ENCODE measurements at regions not wholly inside any gene's neighbourhood (a gene's known extent, or its start where the extent isn't known, plus 50 kb on each side); places are given as distances from the start of the nearest gene placed in this dataset.

DNA sequence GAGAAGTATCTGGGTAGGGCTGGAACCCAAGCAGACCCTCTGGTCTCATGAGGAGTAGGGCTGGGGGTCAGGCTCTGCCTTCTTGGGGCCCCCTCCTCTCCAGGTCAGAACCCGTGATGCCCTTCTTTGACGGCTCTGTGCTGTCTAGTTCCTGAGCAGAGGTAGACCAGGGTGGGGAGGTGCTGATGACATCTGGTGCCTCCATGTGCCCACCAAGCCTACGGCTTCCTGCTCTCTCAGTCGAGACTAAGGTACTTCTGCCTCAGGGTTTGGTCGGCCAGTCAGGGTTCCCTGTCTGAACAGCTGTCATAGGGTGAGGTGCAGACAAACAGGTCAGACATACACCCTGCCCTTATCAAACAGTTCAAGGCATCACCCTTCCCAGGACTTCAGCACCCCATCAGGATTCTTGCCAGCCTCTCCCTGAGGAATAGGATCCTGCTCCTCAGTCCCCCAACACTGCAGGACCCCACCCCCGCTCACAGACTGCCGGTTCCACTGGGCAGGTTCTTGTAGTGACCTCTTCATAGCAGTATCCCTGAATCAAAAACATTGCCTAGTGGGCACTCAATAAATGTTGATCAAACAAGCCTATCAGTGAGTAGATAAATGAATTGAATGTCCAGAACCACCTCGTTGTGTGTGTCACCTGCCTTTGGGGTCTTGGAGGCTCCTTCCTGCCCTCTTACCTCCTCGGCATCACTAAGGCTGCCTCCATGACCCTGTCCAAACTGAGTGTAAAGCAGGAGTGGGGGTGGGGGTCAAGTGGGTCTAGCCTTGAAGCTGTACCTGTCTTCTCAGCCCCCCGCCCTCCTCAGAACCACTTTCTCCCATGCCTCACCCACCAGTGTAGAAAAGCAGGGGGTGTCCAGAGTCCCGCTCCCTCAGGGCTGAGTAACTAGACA is 158.2 kb downstream of the BUD13 start:
- no peak overlapping the region for H3K4me3 ChIP-seq (ENCODE audit: control insufficient read depth, low read depth, low read length)
- TF ChIP-seq, protein P1, sequence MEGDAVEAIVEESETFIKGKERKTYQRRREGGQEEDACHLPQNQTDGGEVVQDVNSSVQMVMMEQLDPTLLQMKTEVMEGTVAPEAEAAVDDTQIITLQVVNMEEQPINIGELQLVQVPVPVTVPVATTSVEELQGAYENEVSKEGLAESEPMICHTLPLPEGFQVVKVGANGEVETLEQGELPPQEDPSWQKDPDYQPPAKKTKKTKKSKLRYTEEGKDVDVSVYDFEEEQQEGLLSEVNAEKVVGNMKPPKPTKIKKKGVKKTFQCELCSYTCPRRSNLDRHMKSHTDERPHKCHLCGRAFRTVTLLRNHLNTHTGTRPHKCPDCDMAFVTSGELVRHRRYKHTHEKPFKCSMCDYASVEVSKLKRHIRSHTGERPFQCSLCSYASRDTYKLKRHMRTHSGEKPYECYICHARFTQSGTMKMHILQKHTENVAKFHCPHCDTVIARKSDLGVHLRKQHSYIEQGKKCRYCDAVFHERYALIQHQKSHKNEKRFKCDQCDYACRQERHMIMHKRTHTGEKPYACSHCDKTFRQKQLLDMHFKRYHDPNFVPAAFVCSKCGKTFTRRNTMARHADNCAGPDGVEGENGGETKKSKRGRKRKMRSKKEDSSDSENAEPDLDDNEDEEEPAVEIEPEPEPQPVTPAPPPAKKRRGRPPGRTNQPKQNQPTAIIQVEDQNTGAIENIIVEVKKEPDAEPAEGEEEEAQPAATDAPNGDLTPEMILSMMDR (IDR thresholded peaks at IDR 0.05; ENCODE audit: control insufficient read depth, insufficient read depth, low read depth, low read length, missing control alignments): no peak
- no peak for DNase-seq (ENCODE audit: low read depth)

DNA sequence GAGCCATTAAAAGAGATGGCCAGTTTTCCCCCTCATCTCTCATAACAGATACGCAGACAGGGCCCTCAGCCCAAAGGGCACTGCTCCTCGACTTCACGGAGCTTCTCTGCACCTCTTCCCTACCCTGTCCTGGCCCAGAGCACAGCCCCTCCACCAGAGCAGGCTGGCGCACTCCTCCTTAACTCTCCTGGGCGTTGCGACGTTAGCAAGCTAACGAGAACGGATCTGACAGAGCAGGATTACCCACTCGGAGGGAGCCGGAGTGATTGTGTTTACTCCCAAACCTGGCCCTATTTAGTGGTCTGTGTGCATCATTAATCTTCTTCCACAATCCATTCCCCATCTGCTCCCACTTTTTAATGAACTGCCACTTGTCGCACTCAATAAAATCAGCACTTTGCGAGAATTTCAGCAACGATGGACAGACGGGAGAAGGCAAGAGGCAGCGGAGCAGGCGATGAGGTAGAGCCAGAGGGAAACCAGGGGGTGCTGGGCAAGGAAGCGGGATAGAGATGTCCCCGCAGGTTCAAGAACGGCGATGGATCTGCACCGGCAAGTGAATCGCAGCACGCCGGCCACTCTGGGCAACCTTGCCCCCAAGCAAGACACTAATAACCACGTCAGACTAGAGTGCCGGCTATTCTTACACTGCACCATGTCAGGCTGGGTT is 159.4 kb downstream of the BUD13 start:
- DNase-seq (ENCODE audit: low read depth): no peak
- TF ChIP-seq, protein P1 (IDR thresholded peaks at IDR 0.05; ENCODE audit: control insufficient read depth, insufficient read depth, low read depth, low read length, missing control alignments): no peak
- H3K4me3 ChIP-seq (ENCODE audit: control insufficient read depth, low read depth, low read length): no peak overlapping the region

DNA sequence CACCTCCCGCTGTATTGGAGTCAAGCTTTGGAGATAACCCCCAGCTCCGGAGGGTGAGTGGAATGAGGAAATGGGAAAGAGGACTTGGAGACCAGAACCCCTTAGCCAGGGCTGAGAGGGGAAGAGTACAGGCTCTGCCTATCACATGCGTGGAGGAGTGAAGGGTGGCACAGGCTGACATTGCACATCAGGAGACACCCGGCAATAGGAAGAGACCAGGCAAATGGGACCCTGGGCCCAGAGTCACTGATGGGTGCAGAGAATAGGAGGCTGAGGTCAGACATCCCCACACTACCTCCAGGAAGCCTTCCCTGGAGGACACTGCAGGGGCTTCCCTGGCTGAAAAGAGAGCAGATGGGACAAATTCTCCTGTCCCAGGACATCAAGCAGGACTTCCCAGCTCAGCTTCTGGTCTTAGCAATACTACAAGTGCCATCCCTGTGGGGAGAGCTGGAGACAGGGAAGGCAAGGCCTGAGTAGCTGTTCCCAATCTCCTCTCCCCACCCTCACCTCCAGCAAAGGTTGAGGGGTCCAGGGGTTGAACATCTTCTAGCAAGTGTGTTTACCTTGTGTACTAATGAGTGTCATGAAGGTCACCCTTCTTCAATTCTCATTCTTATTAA is 160.7 kb downstream of the BUD13 start:
- TF ChIP-seq, protein P1 (IDR thresholded peaks at IDR 0.05; ENCODE audit: control insufficient read depth, insufficient read depth, low read depth, low read length, missing control alignments): no peak
- DNase-seq (ENCODE audit: low read depth): no peak
- H3K4me3 ChIP-seq (ENCODE audit: control insufficient read depth, low read depth, low read length): no peak overlapping the region

DNA sequence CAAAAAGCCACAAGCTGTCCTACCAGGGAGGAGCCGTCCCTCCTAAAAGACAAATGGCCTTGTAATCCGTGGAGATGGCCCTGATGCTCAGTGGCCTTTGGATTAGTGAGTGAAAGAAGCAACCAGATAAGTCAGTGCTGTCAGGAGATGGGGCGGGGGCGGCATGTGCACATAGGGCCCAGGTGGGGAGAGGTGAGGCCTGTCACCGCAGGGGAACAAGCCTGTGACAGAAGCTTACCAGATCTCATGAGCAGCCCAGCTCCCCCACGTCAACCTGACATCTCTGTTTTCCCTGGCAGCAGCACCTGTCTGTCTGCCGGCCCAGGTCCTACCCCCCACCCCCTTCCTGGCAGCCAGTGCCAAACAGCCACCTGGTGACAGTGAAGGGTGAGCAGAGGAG is 162.6 kb downstream of the BUD13 start:
- H3K4me3 ChIP-seq (ENCODE audit: control insufficient read depth, low read depth, low read length): no peak overlapping the region
- DNase-seq (ENCODE audit: low read depth): no peak
- TF ChIP-seq, protein P1 (IDR thresholded peaks at IDR 0.05; ENCODE audit: control insufficient read depth, insufficient read depth, low read depth, low read length, missing control alignments): no peak

DNA sequence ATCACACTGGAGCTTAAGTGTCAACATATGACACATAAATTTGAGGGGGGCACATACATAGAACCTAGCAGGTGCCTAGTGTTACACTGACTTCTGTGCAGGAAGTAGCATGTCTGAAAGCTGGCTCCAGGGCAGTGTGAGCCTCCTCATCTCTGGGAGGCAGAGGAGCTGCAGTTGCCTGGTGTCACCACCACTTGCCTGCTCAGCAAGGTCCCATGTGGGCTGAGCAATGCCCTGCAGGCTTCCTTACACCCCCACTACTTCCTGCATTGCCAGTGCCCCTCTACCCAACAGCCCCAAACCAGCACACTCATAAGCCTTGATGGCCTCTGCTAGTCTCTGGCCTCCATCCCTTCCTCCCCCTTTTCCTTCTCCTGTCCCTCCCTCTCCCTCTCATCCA is 165.8 kb downstream of the BUD13 start:
- DNase-seq (ENCODE audit: low read depth): no peak
- H3K4me3 ChIP-seq (ENCODE audit: control insufficient read depth, low read depth, low read length): no peak overlapping the region
- TF ChIP-seq, protein P1 (IDR thresholded peaks at IDR 0.05; ENCODE audit: control insufficient read depth, insufficient read depth, low read depth, low read length, missing control alignments): no peak

DNA sequence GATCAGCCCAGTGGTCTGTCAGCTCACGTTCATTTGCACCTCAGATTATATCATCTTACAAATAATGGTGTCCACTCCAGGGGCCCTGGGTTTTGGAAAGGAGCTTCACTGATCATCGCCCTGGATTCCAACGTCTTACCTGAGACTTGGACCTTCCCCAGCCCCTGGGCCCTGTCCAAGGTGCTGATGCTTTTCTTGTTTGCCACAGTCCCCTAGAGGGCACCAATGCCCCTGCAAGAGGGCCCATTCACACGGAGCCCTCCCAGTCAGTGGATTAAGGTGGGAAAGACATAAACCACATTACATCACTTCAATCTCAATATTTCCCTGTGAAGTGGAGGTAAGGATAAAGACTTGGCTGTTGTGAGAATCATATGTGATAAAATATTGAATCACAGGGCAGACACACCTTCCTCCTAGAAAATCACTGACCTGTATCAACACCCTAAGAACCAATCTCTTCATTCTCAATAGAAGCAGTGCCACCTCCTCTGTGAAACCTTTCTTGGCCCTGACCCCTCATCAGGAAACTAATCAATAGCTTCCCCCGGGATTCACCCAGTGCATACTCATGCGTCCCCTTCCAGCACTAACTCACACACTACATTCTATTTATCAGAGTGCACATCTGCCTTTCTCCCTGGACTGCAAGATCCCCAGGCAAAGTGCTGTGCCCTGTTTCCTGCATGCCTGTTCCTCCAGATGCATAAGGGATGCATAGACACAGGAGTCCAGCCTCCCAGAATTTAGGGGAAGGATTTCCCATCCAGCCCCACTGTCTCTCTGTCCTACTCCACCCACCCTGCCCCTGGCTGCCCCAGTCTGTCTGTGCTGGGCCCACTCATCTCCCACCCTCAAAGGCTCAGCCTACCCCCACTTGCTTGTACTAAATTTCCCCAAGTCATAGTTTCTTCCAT is 167.0 kb downstream of the BUD13 start:
- no peak for DNase-seq (ENCODE audit: low read depth)
- no peak overlapping the region for H3K4me3 ChIP-seq (ENCODE audit: control insufficient read depth, low read depth, low read length)
- TF ChIP-seq, protein P1 (IDR thresholded peaks at IDR 0.05; ENCODE audit: control insufficient read depth, insufficient read depth, low read depth, low read length, missing control alignments): peak; percentile 29

Data from AG09309 (cell line).